ENCODE measurements at regions not wholly inside any gene's neighbourhood (a gene's known extent, or its start where the extent isn't known, plus 50 kb on each side); places are given as distances from the start of the nearest gene placed in this dataset.

GRCh38 chr5:123914333-123914732 lies 402.4 kb downstream of the CSNK1G3 start:
- Mint-ChIP-seq H3K36me3 (ENCODE audit: low read depth) (no peaks in the 10 kb centered on the region), H3K4me1 (ENCODE audit: low read depth) (no peaks in the 10 kb centered on the region)
- intact Hi-C loops (cut with micrococcal nuclease), result no loop called here

GRCh38 chr5:123907349-123907748 lies 395.4 kb downstream of the CSNK1G3 start:
- no peaks in the 10 kb centered on the region for H3K36me3 Mint-ChIP-seq (ENCODE audit: low read depth)

More at GRCh38 chr5:123914333-123914732, 402.4 kb downstream of the CSNK1G3 start:
- Mint-ChIP-seq H3K27ac (no peak overlapping the region), H3K27me3 (no peaks in the 10 kb centered on the region), H3K4me3 (no peak overlapping the region), H3K9me3 (peaks cover 31% of the 10 kb centered on the region)

GRCh38 chr5:123906698-123907295 lies 394.8 kb downstream of the CSNK1G3 start:
- H3K4me1 Mint-ChIP-seq (ENCODE audit: low read depth), result no peaks in the 10 kb centered on the region
- no peaks in the 10 kb centered on the region for H3K36me3 Mint-ChIP-seq (ENCODE audit: low read depth)

More at GRCh38 chr5:123907349-123907748, 395.4 kb downstream of the CSNK1G3 start:
- intact Hi-C loops (cut with micrococcal nuclease), result no loop called here
- no peak overlapping the region for H3K27ac Mint-ChIP-seq
- no peaks in the 10 kb centered on the region for H3K27me3 Mint-ChIP-seq
- no peak overlapping the region for H3K4me3 Mint-ChIP-seq
- no peaks in the 10 kb centered on the region for H3K4me1 Mint-ChIP-seq (ENCODE audit: low read depth)
- no peaks in the 10 kb centered on the region for H3K9me3 Mint-ChIP-seq

GRCh38 chr5:123885081-123885480 lies 373.1 kb downstream of the CSNK1G3 start:
- no peak overlapping the region for H3K27ac Mint-ChIP-seq
- no peaks in the 10 kb centered on the region for H3K27me3 Mint-ChIP-seq
- H3K4me1 Mint-ChIP-seq (ENCODE audit: low read depth), result no peaks in the 10 kb centered on the region
- no peaks in the 10 kb centered on the region for H3K36me3 Mint-ChIP-seq (ENCODE audit: low read depth)
- intact Hi-C loops (cut with micrococcal nuclease), result no loop called here
- peaks cover 19% of the 10 kb centered on the region for H3K9me3 Mint-ChIP-seq
- no peak overlapping the region for H3K4me3 Mint-ChIP-seq

More at GRCh38 chr5:123906698-123907295, 394.8 kb downstream of the CSNK1G3 start:
- H3K27me3 Mint-ChIP-seq, result no peaks in the 10 kb centered on the region
- H3K27ac Mint-ChIP-seq, result no peak overlapping the region
- H3K4me3 Mint-ChIP-seq, result no peak overlapping the region
- H3K9me3 Mint-ChIP-seq, result no peaks in the 10 kb centered on the region
- intact Hi-C loops (cut with micrococcal nuclease), result no loop called here

- H3K27ac Mint-ChIP-seq, result no peak overlapping the region
- peaks cover 9% of the 10 kb centered on the region for H3K9me3 Mint-ChIP-seq
- no peaks in the 10 kb centered on the region for H3K4me1 Mint-ChIP-seq (ENCODE audit: low read depth)
- intact Hi-C loops (cut with micrococcal nuclease), result no loop called here
- no peaks in the 10 kb centered on the region for H3K36me3 Mint-ChIP-seq (ENCODE audit: low read depth)
- H3K27me3 Mint-ChIP-seq, result no peaks in the 10 kb centered on the region
- no peak overlapping the region for H3K4me3 Mint-ChIP-seq
Observed at GRCh38 chr5:123882965-123883345, 371.0 kb downstream of the CSNK1G3 start.

- no peaks in the 10 kb centered on the region for H3K36me3 Mint-ChIP-seq (ENCODE audit: low read depth)
- no peak overlapping the region for H3K4me3 Mint-ChIP-seq
- H3K4me1 Mint-ChIP-seq (ENCODE audit: low read depth), result no peaks in the 10 kb centered on the region
- intact Hi-C loops (cut with micrococcal nuclease), result no loop called here
- peaks cover 5% of the 10 kb centered on the region for H3K9me3 Mint-ChIP-seq
- H3K27me3 Mint-ChIP-seq, result no peaks in the 10 kb centered on the region
- no peak overlapping the region for H3K27ac Mint-ChIP-seq
Observed at GRCh38 chr5:123882319-123882964, 370.5 kb downstream of the CSNK1G3 start.

- H3K36me3 Mint-ChIP-seq (ENCODE audit: low read depth), result no peaks in the 10 kb centered on the region
- H3K9me3 Mint-ChIP-seq, result peaks cover 5% of the 10 kb centered on the region
- intact Hi-C loops (cut with micrococcal nuclease), result no loop called here
- H3K27me3 Mint-ChIP-seq, result no peaks in the 10 kb centered on the region
- H3K4me1 Mint-ChIP-seq (ENCODE audit: low read depth), result no peaks in the 10 kb centered on the region
- H3K4me3 Mint-ChIP-seq, result no peak overlapping the region
- no peak overlapping the region for H3K27ac Mint-ChIP-seq
Observed at GRCh38 chr5:123881759-123882244, 369.8 kb downstream of the CSNK1G3 start.

- intact Hi-C loops (cut with micrococcal nuclease), result no loop called here
- Mint-ChIP-seq H3K4me3 (no peak overlapping the region), H3K9me3 (no peaks in the 10 kb centered on the region), H3K4me1 (ENCODE audit: low read depth) (no peaks in the 10 kb centered on the region), H3K36me3 (ENCODE audit: low read depth) (no peaks in the 10 kb centered on the region), H3K27ac (no peak overlapping the region), H3K27me3 (no peaks in the 10 kb centered on the region)
Observed at GRCh38 chr5:123880875-123881274, 368.9 kb downstream of the CSNK1G3 start.

GRCh38 chr5:123879071-123879470 lies 367.1 kb downstream of the CSNK1G3 start:
- intact Hi-C loops (cut with micrococcal nuclease), result no loop called here
- Mint-ChIP-seq H3K36me3 (ENCODE audit: low read depth) (no peaks in the 10 kb centered on the region), H3K4me1 (ENCODE audit: low read depth) (no peaks in the 10 kb centered on the region), H3K4me3 (no peak overlapping the region), H3K27ac (no peak overlapping the region), H3K9me3 (no peaks in the 10 kb centered on the region), H3K27me3 (no peaks in the 10 kb centered on the region)

- Mint-ChIP-seq H3K27me3 (no peaks in the 10 kb centered on the region), H3K27ac (no peak overlapping the region), H3K4me1 (ENCODE audit: low read depth) (no peaks in the 10 kb centered on the region), H3K36me3 (ENCODE audit: low read depth) (no peaks in the 10 kb centered on the region), H3K9me3 (no peaks in the 10 kb centered on the region), H3K4me3 (no peak overlapping the region)
- intact Hi-C loops (cut with micrococcal nuclease), result no loop called here
Observed at GRCh38 chr5:123876276-123876790, 364.4 kb downstream of the CSNK1G3 start.

GRCh38 chr5:123875561-123876275 lies 363.7 kb downstream of the CSNK1G3 start:
- intact Hi-C loops (cut with micrococcal nuclease), result no loop called here
- H3K27ac Mint-ChIP-seq, result no peak overlapping the region
- H3K4me3 Mint-ChIP-seq, result no peak overlapping the region
- H3K27me3 Mint-ChIP-seq, result no peaks in the 10 kb centered on the region
- H3K9me3 Mint-ChIP-seq, result no peaks in the 10 kb centered on the region
- no peaks in the 10 kb centered on the region for H3K36me3 Mint-ChIP-seq (ENCODE audit: low read depth)
- H3K4me1 Mint-ChIP-seq (ENCODE audit: low read depth), result no peaks in the 10 kb centered on the region

GRCh38 chr5:123874600-123875201 lies 362.7 kb downstream of the CSNK1G3 start:
- no peaks in the 10 kb centered on the region for H3K4me1 Mint-ChIP-seq (ENCODE audit: low read depth)
- H3K27me3 Mint-ChIP-seq, result no peaks in the 10 kb centered on the region
- H3K4me3 Mint-ChIP-seq, result no peak overlapping the region
- H3K36me3 Mint-ChIP-seq (ENCODE audit: low read depth), result no peaks in the 10 kb centered on the region
- no peaks in the 10 kb centered on the region for H3K9me3 Mint-ChIP-seq
- H3K27ac Mint-ChIP-seq, result no peak overlapping the region
- intact Hi-C loops (cut with micrococcal nuclease), result no loop called here

GRCh38 chr5:123873846-123874245 lies 361.9 kb downstream of the CSNK1G3 start:
- H3K4me1 Mint-ChIP-seq (ENCODE audit: low read depth), result no peaks in the 10 kb centered on the region
- no peaks in the 10 kb centered on the region for H3K36me3 Mint-ChIP-seq (ENCODE audit: low read depth)
- no peaks in the 10 kb centered on the region for H3K27me3 Mint-ChIP-seq
- H3K4me3 Mint-ChIP-seq, result no peak overlapping the region
- no peak overlapping the region for H3K27ac Mint-ChIP-seq
- H3K9me3 Mint-ChIP-seq, result no peaks in the 10 kb centered on the region
- intact Hi-C loops (cut with micrococcal nuclease), result no loop called here

GRCh38 chr5:123871373-123871772 lies 359.4 kb downstream of the CSNK1G3 start:
- Mint-ChIP-seq H3K9me3 (peaks cover 20% of the 10 kb centered on the region), H3K27me3 (no peaks in the 10 kb centered on the region)

More at GRCh38 chr5:123871373-123871772, 359.4 kb downstream of the CSNK1G3 start:
- no peaks in the 10 kb centered on the region for H3K4me1 Mint-ChIP-seq (ENCODE audit: low read depth)
- no peaks in the 10 kb centered on the region for H3K36me3 Mint-ChIP-seq (ENCODE audit: low read depth)
- no peak overlapping the region for H3K27ac Mint-ChIP-seq
- intact Hi-C loops (cut with micrococcal nuclease), result no loop called here
- no peak overlapping the region for H3K4me3 Mint-ChIP-seq
